A172 (cell line): ENCODE measurements at regions not wholly inside any gene's neighbourhood (a gene's known extent, or its start where the extent isn't known, plus 50 kb on each side); places are given as distances from the start of the nearest gene placed in this dataset.
A peak's percentile ranks its signal among the peaks of the same experiment; 100 is the strongest.
"Not testable (repeated sequence)": the region's sequence is repeated elsewhere in the genome, so short reads cannot be mapped to it uniquely, and the experiment has no call there.

Source experiments
- DNase-seq: peaks from one replicate; pipeline ENCODE4 v3.0.0-alpha.2; 2015; ENCODE audit warnings: low spot score

DNA sequence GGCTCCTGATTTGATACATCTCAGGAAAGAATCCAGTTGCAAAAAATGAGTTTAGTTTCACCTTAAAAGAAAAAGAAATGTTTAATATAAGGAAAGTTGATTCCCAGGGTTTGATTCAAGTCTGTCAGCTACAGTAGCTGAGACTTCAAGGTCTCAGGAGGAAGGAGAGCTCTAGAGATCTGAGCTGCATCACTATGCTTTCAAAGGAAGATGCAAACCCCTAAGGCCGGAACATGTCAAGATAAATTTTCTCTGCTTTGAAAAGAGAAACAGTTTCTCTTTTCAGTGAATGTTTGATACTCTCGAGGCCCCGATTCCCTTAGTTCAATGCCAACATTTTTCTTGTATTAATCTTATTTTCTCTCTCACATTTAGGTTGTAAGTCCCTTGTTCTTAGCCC, 128.6 kb downstream of the RGPD3 start:
- no peak for DNase-seq

GRCh38 chr2:106339132-106339531, 129.1 kb downstream of the RGPD3 start:
- no peak for DNase-seq

- no peak for DNase-seq
These were observed 130.2 kb downstream of the RGPD3 start for GRCh38 chr2:106338043-106338442.

GRCh38 chr2:106336737-106337136, 131.5 kb downstream of the RGPD3 start:
- no peak for DNase-seq

DNA sequence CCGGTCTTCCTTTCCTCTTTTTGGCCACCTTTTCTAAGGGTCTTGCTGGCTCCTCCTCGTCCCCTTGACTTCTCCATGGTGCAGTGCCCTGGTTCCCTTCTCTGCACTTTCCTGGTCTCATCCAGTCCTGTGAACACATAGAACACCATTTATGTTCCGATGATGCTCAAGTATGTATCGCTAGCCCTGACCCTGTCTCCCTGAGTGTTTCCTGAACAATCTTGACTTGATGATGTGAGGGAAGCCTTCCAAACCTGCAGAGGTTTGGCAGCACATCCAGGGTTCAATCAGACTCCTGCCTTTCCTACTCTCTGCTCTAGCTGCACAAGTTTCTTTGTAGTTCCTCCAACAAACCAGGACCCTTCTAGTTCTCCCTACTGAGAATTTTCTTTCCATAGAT, 132.1 kb downstream of the RGPD3 start:
- DNase-seq: no peak

DNA sequence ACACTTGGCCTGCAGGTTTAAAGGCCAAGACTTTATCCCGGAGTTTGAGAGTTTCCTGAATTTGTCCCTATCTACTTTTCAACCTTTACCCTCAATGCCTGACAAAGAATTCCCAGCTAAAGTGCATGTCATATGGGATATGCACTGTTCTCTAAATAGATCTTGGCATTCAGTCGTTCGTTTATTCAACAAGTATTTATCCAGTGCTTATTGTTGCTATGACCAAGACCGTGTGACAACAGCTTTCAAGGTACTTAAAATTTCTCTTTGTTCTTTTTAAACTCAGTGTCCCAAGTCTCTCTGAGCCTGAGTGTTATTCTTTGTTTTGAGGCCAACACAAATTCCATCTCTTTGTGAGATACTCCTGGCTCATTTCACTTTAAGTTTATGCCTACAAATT, 133.4 kb downstream of the RGPD3 start:
- DNase-seq: no peak

DNA sequence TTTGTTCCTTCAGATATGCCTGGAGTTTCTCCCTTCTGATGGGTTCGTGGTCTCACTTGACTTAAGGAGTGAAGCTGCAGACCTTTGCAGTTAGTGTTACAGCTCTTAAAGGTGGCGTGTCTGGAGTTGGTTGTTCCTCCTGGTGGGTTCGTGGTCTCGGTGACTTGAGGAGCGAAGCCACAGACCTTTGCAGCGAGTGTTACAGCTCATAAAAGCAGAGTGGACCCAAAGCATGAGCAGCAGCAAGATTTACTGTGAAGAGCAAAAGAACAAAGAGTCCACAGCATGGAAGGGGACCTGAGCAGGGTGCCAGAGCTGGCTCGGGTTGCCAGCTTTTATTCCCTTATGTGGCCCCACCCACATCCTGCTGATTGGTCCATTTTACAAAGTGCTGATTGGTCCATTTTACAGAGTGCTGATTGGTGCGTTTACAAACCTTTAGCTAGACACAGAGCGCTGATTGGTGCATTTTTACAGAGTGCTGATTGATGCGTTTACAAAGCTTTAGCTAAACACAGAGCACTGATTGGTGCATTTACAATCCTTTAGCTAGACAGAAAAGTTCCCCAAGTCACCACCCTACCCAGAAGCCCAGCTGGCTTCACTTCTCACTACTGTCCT, 134.8 kb downstream of the RGPD3 start:
- not testable (repeated sequence) for DNase-seq

DNA sequence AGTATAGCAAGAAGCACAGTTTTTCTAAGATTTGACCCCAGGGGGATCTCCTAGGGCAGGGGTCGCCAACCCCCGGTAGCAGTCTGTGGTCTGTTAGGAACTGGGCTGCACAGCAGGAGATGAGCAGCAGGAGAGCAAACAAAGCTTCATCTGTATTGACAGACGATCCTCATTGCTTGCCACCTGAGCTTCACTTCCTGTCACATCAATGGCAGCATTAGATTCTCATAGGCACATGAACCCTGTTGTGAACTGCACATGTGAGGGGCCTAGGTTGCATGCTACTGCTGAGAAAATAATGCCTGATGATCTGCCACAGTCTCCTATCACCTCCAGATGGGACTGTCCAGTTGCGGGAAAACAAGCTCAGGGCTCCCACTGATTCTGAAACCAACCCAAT, 136.2 kb downstream of the RGPD3 start:
- DNase-seq: no peak

- DNase-seq: peak; percentile 5
These were observed 136.5 kb upstream of the UXS1 start for GRCh38 chr2:106330384-106331261.

DNA sequence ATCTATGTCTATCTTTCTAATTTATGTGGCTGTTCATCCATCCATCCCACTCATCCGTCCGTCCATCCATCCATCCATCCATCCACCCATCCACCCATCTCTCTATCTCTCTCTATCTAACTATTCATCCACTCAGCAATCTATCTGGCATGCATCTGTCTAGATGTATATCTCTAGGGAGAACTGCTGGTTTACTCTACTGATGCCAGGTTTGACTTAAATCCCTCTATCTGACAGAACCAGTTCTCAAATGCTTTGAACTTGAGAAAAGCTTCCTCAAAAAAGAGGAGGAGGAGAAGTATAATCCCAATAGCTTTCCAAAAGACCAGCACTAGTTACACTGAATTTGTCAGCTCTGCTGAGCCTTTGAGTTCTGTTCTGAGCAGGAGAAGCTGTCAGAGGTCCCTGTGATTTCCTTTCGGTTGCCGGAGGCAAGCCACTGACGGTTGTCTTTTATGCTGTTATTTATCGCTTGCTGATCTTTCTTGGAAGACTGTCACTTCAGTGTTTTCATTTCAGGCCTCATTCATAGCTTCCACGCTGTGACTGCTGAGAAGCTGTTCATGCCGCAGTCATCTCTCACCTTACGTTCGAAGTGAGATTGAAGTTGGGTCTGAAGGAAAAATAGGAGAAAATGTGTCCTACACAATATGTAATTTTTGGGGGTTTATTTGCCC, 129.4 kb upstream of the UXS1 start:
- DNase-seq: no peak

DNA sequence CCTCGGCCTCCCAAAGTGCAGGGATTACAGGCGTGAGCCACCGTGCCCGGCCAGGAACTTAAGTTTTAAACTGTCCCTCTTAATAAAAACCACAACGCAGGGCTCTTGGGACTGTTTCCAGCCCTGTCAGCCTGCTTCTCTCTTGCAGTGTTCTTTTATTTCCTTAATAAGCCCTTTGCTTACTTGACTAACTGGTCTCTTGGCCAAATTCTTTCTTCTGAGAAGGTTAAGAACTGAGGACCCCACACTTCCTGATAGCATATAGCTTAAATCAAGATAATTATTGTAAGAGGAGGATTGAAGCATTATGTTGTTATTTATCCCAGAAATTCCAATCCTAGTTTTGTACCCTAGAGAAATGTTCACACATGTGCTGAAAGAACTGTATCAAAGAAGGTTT, 128.2 kb upstream of the UXS1 start:
- DNase-seq: no peak

- DNase-seq: not testable (repeated sequence)
These were observed 126.3 kb upstream of the UXS1 start for GRCh38 chr2:106320439-106320838.

GRCh38 chr2:106316915-106317314, 122.8 kb upstream of the UXS1 start:
- DNase-seq: no peak

DNA sequence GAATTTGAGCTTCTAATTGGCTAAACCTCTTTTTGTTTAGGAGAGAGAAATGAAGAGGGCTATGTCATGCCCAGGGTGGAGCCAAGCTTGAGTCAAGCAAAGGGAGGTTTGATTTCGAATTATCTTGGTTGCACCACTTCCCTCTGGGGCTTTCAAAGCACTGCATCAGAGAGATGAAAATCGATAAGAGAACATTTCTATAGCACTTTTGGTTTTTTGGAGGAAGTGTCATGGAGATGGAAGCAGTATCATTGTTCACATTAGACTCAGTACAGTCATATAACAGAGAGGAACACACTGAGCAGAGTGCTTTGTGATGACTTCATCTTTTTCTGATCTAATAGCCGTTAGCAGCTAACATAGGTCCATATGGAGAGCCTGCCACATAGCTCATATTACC, 120.3 kb upstream of the UXS1 start:
- no peak for DNase-seq

DNA sequence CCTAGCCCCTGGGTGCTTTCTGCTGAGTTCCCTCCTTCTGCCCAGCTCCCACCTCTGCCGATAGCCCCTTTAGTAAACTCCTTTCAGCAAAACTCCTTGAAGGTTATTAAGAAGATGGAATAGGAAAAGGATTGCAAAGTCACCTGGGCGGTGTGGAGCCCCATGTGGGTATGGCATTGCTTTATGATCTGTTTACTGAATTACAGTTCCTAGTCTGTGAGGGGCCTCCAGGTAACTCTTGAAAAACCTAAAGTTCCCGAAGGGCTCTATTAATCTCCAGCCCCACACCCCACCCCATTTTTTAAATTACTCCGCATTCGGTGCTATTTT, 116.9 kb upstream of the UXS1 start:
- DNase-seq: no peak

- DNase-seq: no peak
These were observed 113.8 kb upstream of the UXS1 start for GRCh38 chr2:106307860-106308259.

DNA sequence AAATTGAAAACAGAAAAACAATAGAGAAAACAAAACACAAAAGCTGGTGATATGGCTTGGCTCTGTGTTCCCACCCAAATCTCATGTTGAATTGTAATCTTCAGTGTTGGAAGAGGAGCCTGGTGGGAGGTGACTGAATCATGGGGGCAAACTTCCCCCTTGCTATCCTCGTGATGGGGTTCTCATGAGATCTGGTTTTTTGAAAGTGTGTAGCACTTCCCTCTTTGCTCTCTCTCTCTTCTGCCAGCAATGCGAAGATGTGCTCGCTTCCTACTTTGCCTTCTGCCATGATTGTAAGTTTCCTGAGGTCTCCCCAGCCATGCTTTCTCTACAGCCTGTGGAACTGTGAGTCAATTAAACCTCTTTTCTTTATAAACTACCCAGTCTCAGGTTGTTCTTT, 112.3 kb upstream of the UXS1 start:
- DNase-seq: no peak

GRCh38 chr2:106304612-106305184, 110.6 kb upstream of the UXS1 start:
- DNase-seq: no peak

GRCh38 chr2:106299696-106300095, 105.6 kb upstream of the UXS1 start:
- no peak for DNase-seq

- DNase-seq: no peak
These were observed 102.2 kb upstream of the UXS1 start for GRCh38 chr2:106296182-106296815.

- DNase-seq: no peak
These were observed 100.1 kb upstream of the UXS1 start for GRCh38 chr2:106294182-106294581.

DNA sequence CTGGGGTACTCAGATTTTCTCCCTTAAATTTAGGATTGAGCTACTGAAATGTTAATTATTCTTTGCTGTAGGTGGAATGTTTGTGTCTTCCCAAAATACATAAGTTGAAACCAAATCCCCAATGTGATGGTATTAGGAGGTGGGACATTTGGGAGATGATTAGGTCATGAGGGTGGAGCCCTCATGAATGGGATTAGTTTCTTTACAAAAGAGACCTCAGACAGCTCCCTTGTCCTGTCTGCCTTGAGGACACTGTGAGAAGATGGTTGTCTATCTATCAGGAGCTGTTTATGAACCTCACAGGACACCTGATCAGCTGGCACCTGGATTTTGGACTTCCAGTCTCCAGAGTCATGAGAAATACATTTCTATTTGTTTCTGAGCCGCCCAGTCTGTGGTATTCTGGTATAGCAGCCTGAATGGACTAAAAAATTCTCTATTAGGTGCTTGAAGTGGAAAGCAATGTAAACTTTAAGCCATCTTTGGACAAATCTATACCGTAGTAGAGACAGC, 99.2 kb upstream of the UXS1 start:
- no peak for DNase-seq
